Prostate gland (tissue), 2 donors: ENCODE measurements at regions not wholly inside any gene's neighbourhood (a gene's known extent, or its start where the extent isn't known, plus 50 kb on each side); places are given as distances from the start of the nearest gene placed in this dataset.

Experiments
- DNase-seq: peaks from one replicate; pipeline ENCODE4 v3.0.0-alpha.2; 2019; ENCODE audit warnings: low spot score
- H3K27ac ChIP-seq, 2 donors: fragments of 200-600 bp; sonication (generic); 2 replicates each; pipeline ENCODE4 v1.5.1; 2017 to 2019
- H3K27me3 ChIP-seq: fragments of 200-600 bp; sonication (generic); replicated peaks from 2 replicates; pipeline ENCODE4 v1.5.1; 2019; ENCODE audit not compliant: insufficient read depth
- H3K36me3 ChIP-seq, 2 donors: fragments of 200-600 bp; sonication (generic); 1 replicate in 1 of 2; 2 replicates in 1 of 2; pipeline versions ENCODE4 v1.5.1 to v1.8.1; 2017 to 2019
- H3K4me1 ChIP-seq: fragments of 200-600 bp; sonication (generic); replicated peaks from 2 replicates; pipeline ENCODE4 v1.5.1; 2019
- H3K4me3 ChIP-seq, 2 donors: fragments of 200-600 bp; sonication (generic); 2 replicates each; pipeline ENCODE4 v1.5.1; 2017 to 2019
- H3K9me3 ChIP-seq: fragments of 200-600 bp; sonication (generic); 2 replicates; pipeline ENCODE4 v1.5.1; 2017
- CTCF ChIP-seq, 4 experiments: fragments of 200-600 bp in 2 of 4; fragments of 450-650 bp in 2 of 4; sonication (generic) in 2 of 4; IDR thresholded peaks; 1 replicate in 3 of 4; 2 replicates in 1 of 4; pipeline ENCODE4 v1.5.1; 2016 to 2019; ENCODE audit warnings: antibody characterized with exemption in 4 of 4, mild to moderate bottlenecking in 2 of 4, moderate library complexity in 2 of 4
- POLR2A ChIP-seq: fragments of 450-650 bp; IDR thresholded peaks from one replicate; pipeline ENCODE4 v1.6.1; 2016; ENCODE audit warnings: antibody characterized with exemption, mild to moderate bottlenecking
- POLR2AphosphoS5 ChIP-seq: sonication (generic); formaldehyde crosslinking; IDR thresholded peaks from one replicate; pipeline ENCODE4 v1.6.1; 2017; ENCODE audit warnings: antibody characterized with exemption
- WGBS: methylation state at CpG from one replicate; pipeline ENCODE4 v1.1.5; 2018; 5-methylcytosine and 5-hydroxymethylcytosine counted together
- intact Hi-C: fragments of 100-400 bp; cut with DNase I; formaldehyde crosslinking; loops from one replicate; pipeline ENCODE4 v1.14.2; 2022

- H3K9me3 ChIP-seq: no peaks in the 10 kb centered on the region
- intact Hi-C loops: no loop called here
- WGBS: 77% methylated on average over 3 of the region's 3 CpGs
- no peaks in the 10 kb centered on the region for H3K27me3 ChIP-seq
- TF ChIP-seq POLR2AphosphoS5 (no peak), POLR2A (no peak), CTCF (IDR thresholded peaks at IDR 0.05) (no peak)
- H3K4me1 ChIP-seq: no peaks in the 10 kb centered on the region
- H3K4me3 ChIP-seq: no peak overlapping the region
- no peak overlapping the region for H3K27ac ChIP-seq
- no peak for DNase-seq
- H3K36me3 ChIP-seq: no peaks in the 10 kb centered on the region
These were observed 310.5 kb upstream of the IRX5 start for GRCh38 chr16:54620197-54620596.

DNA sequence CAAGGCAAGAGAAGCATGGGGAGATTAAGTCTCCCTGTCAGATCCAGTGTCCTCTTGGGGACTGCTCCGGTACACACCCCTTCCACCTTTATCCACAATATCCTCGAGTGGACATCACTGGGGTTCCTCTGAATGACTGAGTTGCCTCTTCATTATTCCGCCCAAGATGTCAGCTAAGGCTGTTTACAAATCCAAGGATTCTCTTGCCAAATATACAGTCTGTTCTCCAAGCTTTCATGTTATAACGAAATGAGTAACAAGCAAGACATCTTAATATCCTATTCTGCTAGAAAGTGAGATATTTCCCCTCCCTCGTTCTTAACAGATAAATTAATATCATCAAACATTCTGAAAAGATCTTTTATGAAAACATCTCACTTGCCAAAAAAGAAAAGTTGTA lies 314.1 kb upstream of the IRX5 start:
- 62% methylated on average over 5 of the region's 5 CpGs for WGBS
- no peaks in the 10 kb centered on the region for H3K36me3 ChIP-seq
- intact Hi-C loops: no loop called here

DNA sequence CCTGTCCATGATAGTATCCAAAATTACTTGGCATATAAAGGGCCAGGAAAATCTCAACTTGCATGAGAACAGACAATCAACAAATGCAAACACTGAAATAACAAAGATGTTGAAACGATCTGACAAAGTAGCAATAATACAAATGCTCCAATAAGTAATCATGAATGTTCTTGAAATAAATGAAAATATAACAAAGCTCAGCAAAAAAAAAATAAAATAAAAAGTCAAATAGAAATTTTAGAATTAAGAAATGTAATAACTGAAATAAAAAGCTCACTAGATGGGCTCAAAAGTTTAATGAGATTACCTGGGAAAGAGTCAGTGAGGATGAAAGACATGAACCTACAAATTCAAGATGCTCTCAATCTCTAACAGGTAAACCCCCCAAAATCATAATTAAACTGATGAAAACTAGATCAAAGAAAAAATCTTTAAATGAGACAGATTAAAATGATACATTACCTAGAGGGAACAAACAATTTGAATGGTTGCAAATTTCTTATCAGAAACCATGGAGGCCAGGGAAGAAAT lies 319.0 kb upstream of the IRX3 start:
- TF ChIP-seq POLR2AphosphoS5: no peak
- no peak for TF ChIP-seq CTCF (IDR thresholded peaks at IDR 0.05)
- no peak for TF ChIP-seq POLR2A
- no peaks in the 10 kb centered on the region for H3K9me3 ChIP-seq
- no peaks in the 10 kb centered on the region for H3K27me3 ChIP-seq
- H3K4me1 ChIP-seq: no peaks in the 10 kb centered on the region
- no peak for DNase-seq
- intact Hi-C loops: no loop called here
- H3K27ac ChIP-seq: no peak overlapping the region
- H3K36me3 ChIP-seq: no peaks in the 10 kb centered on the region
- WGBS: 95% methylated on average over 1 of the region's 1 CpG
- H3K4me3 ChIP-seq: no peak overlapping the region

More for the DNA sequence above, 314.1 kb upstream of the IRX5 start:
- no peak for DNase-seq
- no peak overlapping the region for H3K27ac ChIP-seq
- H3K4me1 ChIP-seq: no peaks in the 10 kb centered on the region
- no peaks in the 10 kb centered on the region for H3K9me3 ChIP-seq
- TF ChIP-seq CTCF (IDR thresholded peaks at IDR 0.05) (no peak), POLR2A (no peak), POLR2AphosphoS5 (no peak)
- no peaks in the 10 kb centered on the region for H3K27me3 ChIP-seq
- no peak overlapping the region for H3K4me3 ChIP-seq

- Histone ChIP-seq H3K4me3 (no peak overlapping the region), H3K4me1 (no peaks in the 10 kb centered on the region), H3K9me3 (no peaks in the 10 kb centered on the region), H3K27ac (no peak overlapping the region), H3K36me3 (no peaks in the 10 kb centered on the region), H3K27me3 (no peaks in the 10 kb centered on the region)
- DNase-seq: no peak
- TF ChIP-seq POLR2A (no peak), POLR2AphosphoS5 (no peak), CTCF (IDR thresholded peaks at IDR 0.05) (no peak)
- intact Hi-C loops: no loop called here
- WGBS: 59% methylated on average over 6 of the region's 6 CpGs
These were observed 316.1 kb upstream of the IRX3 start for GRCh38 chr16:54602666-54603065.

GRCh38 chr16:54597222-54597621 lies 310.6 kb upstream of the IRX3 start:
- no peaks in the 10 kb centered on the region for H3K27me3 ChIP-seq
- no peak overlapping the region for H3K4me3 ChIP-seq
- no peaks in the 10 kb centered on the region for H3K9me3 ChIP-seq
- H3K36me3 ChIP-seq: no peaks in the 10 kb centered on the region
- no peak for DNase-seq
- H3K4me1 ChIP-seq: no peaks in the 10 kb centered on the region
- TF ChIP-seq CTCF (IDR thresholded peaks at IDR 0.05): no peak
- no peak for TF ChIP-seq POLR2AphosphoS5
- no peak for TF ChIP-seq POLR2A
- intact Hi-C loops: no loop called here
- no peak overlapping the region for H3K27ac ChIP-seq
